ENCODE measurements at regions not wholly inside any gene's neighbourhood (a gene's known extent, or its start where the extent isn't known, plus 50 kb on each side); places are given as distances from the start of the nearest gene placed in this dataset.
"Not testable (repeated sequence)": the region's sequence is repeated elsewhere in the genome, so short reads cannot be mapped to it uniquely, and the experiment has no call there.

GRCh38 chr12:131290255-131290959 is 336.7 kb downstream of the ADGRD1 start:
- H3K4me3 ChIP-seq: no peak overlapping the region
- no peak for DNase-seq (ENCODE audit: low spot score)
- 88% methylated on average over 9 of the region's 10 CpGs for WGBS (ENCODE audit: low lambda C conversion rate, missing lambda C conversion rate)
- TF ChIP-seq EZH2phosphoT487 (IDR thresholded peaks at IDR 0.05; ENCODE audit: low read depth, severe bottlenecking, unreplicated experiment) (no peak), EZH2 (IDR thresholded peaks at IDR 0.05; ENCODE audit: borderline replicate concordance) (no peak)
- TF ChIP-seq, protein P1, sequence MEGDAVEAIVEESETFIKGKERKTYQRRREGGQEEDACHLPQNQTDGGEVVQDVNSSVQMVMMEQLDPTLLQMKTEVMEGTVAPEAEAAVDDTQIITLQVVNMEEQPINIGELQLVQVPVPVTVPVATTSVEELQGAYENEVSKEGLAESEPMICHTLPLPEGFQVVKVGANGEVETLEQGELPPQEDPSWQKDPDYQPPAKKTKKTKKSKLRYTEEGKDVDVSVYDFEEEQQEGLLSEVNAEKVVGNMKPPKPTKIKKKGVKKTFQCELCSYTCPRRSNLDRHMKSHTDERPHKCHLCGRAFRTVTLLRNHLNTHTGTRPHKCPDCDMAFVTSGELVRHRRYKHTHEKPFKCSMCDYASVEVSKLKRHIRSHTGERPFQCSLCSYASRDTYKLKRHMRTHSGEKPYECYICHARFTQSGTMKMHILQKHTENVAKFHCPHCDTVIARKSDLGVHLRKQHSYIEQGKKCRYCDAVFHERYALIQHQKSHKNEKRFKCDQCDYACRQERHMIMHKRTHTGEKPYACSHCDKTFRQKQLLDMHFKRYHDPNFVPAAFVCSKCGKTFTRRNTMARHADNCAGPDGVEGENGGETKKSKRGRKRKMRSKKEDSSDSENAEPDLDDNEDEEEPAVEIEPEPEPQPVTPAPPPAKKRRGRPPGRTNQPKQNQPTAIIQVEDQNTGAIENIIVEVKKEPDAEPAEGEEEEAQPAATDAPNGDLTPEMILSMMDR (IDR thresholded peaks at IDR 0.05; ENCODE audit: poor library complexity): no peak
- no peak overlapping the region for H2AFZ ChIP-seq
- no peaks in the 10 kb centered on the region for H4K20me1 ChIP-seq (ENCODE audit: insufficient read depth, poor library complexity, severe bottlenecking)
- H3K27me3 ChIP-seq: no peaks in the 10 kb centered on the region
- no peaks in the 10 kb centered on the region for H3K79me2 ChIP-seq
- H3K4me2 ChIP-seq: no peak overlapping the region
- no peaks in the 10 kb centered on the region for H3K9me2 ChIP-seq (replicated peaks; ENCODE audit: insufficient read depth)
- no peaks in the 10 kb centered on the region for H3K36me3 ChIP-seq (replicated peaks; ENCODE audit: insufficient read depth, low read depth)
- no peaks in the 10 kb centered on the region for H3K4me1 ChIP-seq (ENCODE audit: insufficient read depth)
- no peaks in the 10 kb centered on the region for H3K9me3 ChIP-seq (ENCODE audit: low read depth)
- H3K27ac ChIP-seq: no peak overlapping the region

GRCh38 chr12:131293071-131294015 is 339.6 kb downstream of the ADGRD1 start:
- H3K9me3 ChIP-seq (ENCODE audit: low read depth); H3K4me1 ChIP-seq (ENCODE audit: insufficient read depth); H3K27ac ChIP-seq; H3K9me2 ChIP-seq (replicated peaks; ENCODE audit: insufficient read depth); H3K27me3 ChIP-seq; H3K79me2 ChIP-seq; H3K4me2 ChIP-seq; H2AFZ ChIP-seq; H4K20me1 ChIP-seq (ENCODE audit: insufficient read depth, poor library complexity, severe bottlenecking); DNase-seq (ENCODE audit: low spot score); H3K4me3 ChIP-seq; H3K36me3 ChIP-seq (replicated peaks; ENCODE audit: insufficient read depth, low read depth): not testable (repeated sequence)
- WGBS (ENCODE audit: low lambda C conversion rate, missing lambda C conversion rate): 81% methylated on average over 26 of the region's 26 CpGs

- H3K36me3 ChIP-seq (replicated peaks; ENCODE audit: insufficient read depth, low read depth); H4K20me1 ChIP-seq (ENCODE audit: insufficient read depth, poor library complexity, severe bottlenecking); H3K4me1 ChIP-seq (ENCODE audit: insufficient read depth); H2AFZ ChIP-seq; H3K27ac ChIP-seq; H3K4me2 ChIP-seq; DNase-seq (ENCODE audit: low spot score); H3K79me2 ChIP-seq; H3K9me3 ChIP-seq (ENCODE audit: low read depth); H3K9me2 ChIP-seq (replicated peaks; ENCODE audit: insufficient read depth); H3K4me3 ChIP-seq; H3K27me3 ChIP-seq: not testable (repeated sequence)
- WGBS (ENCODE audit: low lambda C conversion rate, missing lambda C conversion rate): 90% methylated on average over 10 of the region's 12 CpGs
These were observed 341.0 kb downstream of the ADGRD1 start for GRCh38 chr12:131294716-131295115.

DNA sequence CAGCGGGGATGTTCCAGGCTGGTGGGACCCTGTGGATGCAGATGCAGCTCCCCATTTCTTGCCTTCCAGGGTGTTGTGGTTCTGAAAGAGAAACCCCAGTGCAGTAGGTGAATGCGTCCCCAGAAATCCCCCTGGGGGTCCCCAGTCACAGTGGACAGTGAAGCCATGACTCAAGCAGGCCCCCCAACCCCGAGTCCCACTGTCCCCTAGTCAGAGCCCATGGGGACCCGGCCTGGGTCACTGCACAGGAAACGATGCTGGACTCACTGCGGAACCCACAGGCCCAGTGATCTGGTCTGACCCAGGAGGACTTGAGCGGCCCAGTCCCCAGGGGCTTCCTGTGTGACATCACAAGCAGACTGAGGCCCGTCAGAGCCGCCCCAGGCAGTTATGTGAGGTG is 341.4 kb downstream of the ADGRD1 start:
- not testable (repeated sequence) for H3K4me2 ChIP-seq; H3K4me3 ChIP-seq; H3K4me1 ChIP-seq (ENCODE audit: insufficient read depth); H3K27ac ChIP-seq; H4K20me1 ChIP-seq (ENCODE audit: insufficient read depth, poor library complexity, severe bottlenecking); H3K79me2 ChIP-seq; H3K36me3 ChIP-seq (replicated peaks; ENCODE audit: insufficient read depth, low read depth); DNase-seq (ENCODE audit: low spot score); H2AFZ ChIP-seq; H3K9me2 ChIP-seq (replicated peaks; ENCODE audit: insufficient read depth); H3K9me3 ChIP-seq (ENCODE audit: low read depth); H3K27me3 ChIP-seq
- 85% methylated on average over 6 of the region's 9 CpGs for WGBS (ENCODE audit: low lambda C conversion rate, missing lambda C conversion rate)

DNA sequence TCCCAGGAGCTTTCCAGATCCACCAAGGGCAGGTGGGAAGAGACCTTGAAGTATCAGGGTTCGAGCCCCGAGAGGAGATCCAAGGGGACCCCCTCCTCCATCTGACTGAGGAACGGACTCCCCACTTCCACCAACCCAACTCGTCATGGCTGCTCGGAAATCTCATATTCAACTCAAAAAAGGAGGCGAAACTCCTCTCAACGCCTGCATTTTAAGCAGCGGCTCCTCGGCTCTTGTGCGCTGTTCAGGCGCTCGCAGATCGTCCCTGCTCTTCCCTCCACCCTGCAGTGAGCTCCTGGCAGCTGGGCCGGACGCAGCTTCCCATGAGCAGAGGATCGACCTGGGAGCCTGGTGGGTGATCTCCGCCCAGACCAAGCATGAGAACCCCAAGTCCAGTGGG is 341.9 kb downstream of the ADGRD1 start:
- H4K20me1 ChIP-seq (ENCODE audit: insufficient read depth, poor library complexity, severe bottlenecking); H3K36me3 ChIP-seq (replicated peaks; ENCODE audit: insufficient read depth, low read depth); H3K9me3 ChIP-seq (ENCODE audit: low read depth); H3K9me2 ChIP-seq (replicated peaks; ENCODE audit: insufficient read depth); H3K4me3 ChIP-seq; H3K27me3 ChIP-seq; H2AFZ ChIP-seq; H3K4me1 ChIP-seq (ENCODE audit: insufficient read depth); H3K27ac ChIP-seq; H3K4me2 ChIP-seq; DNase-seq (ENCODE audit: low spot score); H3K79me2 ChIP-seq: not testable (repeated sequence)
- 92% methylated on average over 17 of the region's 17 CpGs for WGBS (ENCODE audit: low lambda C conversion rate, missing lambda C conversion rate)

- not testable (repeated sequence) for H3K4me1 ChIP-seq (ENCODE audit: insufficient read depth); H2AFZ ChIP-seq; H3K27ac ChIP-seq; DNase-seq (ENCODE audit: low spot score); H3K9me2 ChIP-seq (replicated peaks; ENCODE audit: insufficient read depth); H3K27me3 ChIP-seq; H3K4me3 ChIP-seq; H3K79me2 ChIP-seq; H3K4me2 ChIP-seq; H3K9me3 ChIP-seq (ENCODE audit: low read depth); H4K20me1 ChIP-seq (ENCODE audit: insufficient read depth, poor library complexity, severe bottlenecking); H3K36me3 ChIP-seq (replicated peaks; ENCODE audit: insufficient read depth, low read depth)
- 92% methylated on average over 6 of the region's 6 CpGs for WGBS (ENCODE audit: low lambda C conversion rate, missing lambda C conversion rate)
These were observed 342.4 kb downstream of the ADGRD1 start for GRCh38 chr12:131296136-131296535.

DNA sequence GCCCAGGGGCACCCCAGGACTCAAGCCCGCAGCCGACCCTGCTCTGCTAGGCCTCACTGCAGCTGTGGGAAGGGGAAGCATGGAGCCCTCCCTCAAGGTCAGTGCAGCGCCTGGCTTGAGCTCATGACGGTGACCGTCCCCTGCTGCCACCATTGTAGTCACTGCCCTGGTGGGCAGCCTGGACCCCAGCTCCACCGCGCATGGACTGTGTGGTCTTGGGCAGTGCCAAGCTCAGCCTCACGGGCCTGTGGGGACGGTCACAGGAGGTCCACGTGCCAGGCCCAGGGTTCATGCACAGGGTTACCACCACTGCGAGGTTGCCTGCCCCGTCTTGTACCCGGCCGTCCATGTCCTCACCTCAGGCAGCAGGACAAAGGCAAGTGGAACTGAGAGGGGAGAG is 342.9 kb downstream of the ADGRD1 start:
- not testable (repeated sequence) for H3K4me1 ChIP-seq (ENCODE audit: insufficient read depth); H3K79me2 ChIP-seq; H3K4me3 ChIP-seq; H3K9me3 ChIP-seq (ENCODE audit: low read depth); H2AFZ ChIP-seq; H3K27me3 ChIP-seq; H3K4me2 ChIP-seq; H3K36me3 ChIP-seq (replicated peaks; ENCODE audit: insufficient read depth, low read depth); H3K9me2 ChIP-seq (replicated peaks; ENCODE audit: insufficient read depth); H4K20me1 ChIP-seq (ENCODE audit: insufficient read depth, poor library complexity, severe bottlenecking); H3K27ac ChIP-seq; DNase-seq (ENCODE audit: low spot score)
- WGBS (ENCODE audit: low lambda C conversion rate, missing lambda C conversion rate): 96% methylated on average over 14 of the region's 14 CpGs
